ENCODE measurements at regions not wholly inside any gene's neighbourhood (a gene's known extent, or its start where the extent isn't known, plus 50 kb on each side); places are given as distances from the start of the nearest gene placed in this dataset.
"Not testable (repeated sequence)": the region's sequence is repeated elsewhere in the genome, so short reads cannot be mapped to it uniquely, and the experiment has no call there.

- TF ChIP-seq CTCF (IDR thresholded peaks at IDR 0.05) = no peak
- H3K4me3 Mint-ChIP-seq = no peak overlapping the region
- DNase-seq (no peak), ATAC-seq (ENCODE audit: poor library complexity) (no peak)
- H3K27ac ChIP-seq (ENCODE audit: low read depth in 1 of 2, low read length in 2 of 2) = no peak overlapping the region
- H3K36me3 Mint-ChIP-seq (ENCODE audit: low read depth) = no peaks in the 10 kb centered on the region
- no peaks in the 10 kb centered on the region for H3K27me3 ChIP-seq (ENCODE audit: control insufficient read depth in 1 of 2, insufficient read depth in 2 of 2, low read length in 2 of 2)
- H3K4me3 ChIP-seq (ENCODE audit: low read length) = no peak overlapping the region
- H3K4me1 ChIP-seq (ENCODE audit: insufficient read depth, low read length) = no peaks in the 10 kb centered on the region
- no peaks in the 10 kb centered on the region for H3K9me3 ChIP-seq (ENCODE audit: control insufficient read depth in 1 of 2, insufficient read depth in 1 of 2, low read length in 2 of 2)
- H3K36me3 ChIP-seq (ENCODE audit: insufficient read depth, low read length) = no peaks in the 10 kb centered on the region
- ChIA-PET POLR2A (no interaction called here), CTCF (no interaction called here)
- peaks cover 4% of the 10 kb centered on the region for H3K9me3 Mint-ChIP-seq
- intact Hi-C loops (cut with DNase I, micrococcal nuclease) = no loop called here
- no peaks in the 10 kb centered on the region for H3K27me3 Mint-ChIP-seq
- no peak overlapping the region for H3K27ac Mint-ChIP-seq
- H3K4me1 Mint-ChIP-seq (ENCODE audit: low read depth) = no peaks in the 10 kb centered on the region
Measured at GRCh38 chr3:145032791-145033190, 1061.2 kb downstream of the DIPK2A start.

- TF ChIP-seq CTCF (IDR thresholded peaks at IDR 0.05) = no peak
- Histone ChIP-seq H3K36me3 (ENCODE audit: insufficient read depth, low read length) (no peaks in the 10 kb centered on the region), H3K27ac (ENCODE audit: low read depth in 1 of 2, low read length in 2 of 2) (no peak overlapping the region), H3K4me1 (ENCODE audit: insufficient read depth, low read length) (no peaks in the 10 kb centered on the region), H3K9me3 (ENCODE audit: control insufficient read depth in 1 of 2, insufficient read depth in 1 of 2, low read length in 2 of 2) (no peaks in the 10 kb centered on the region), H3K27me3 (ENCODE audit: control insufficient read depth in 1 of 2, insufficient read depth in 2 of 2, low read length in 2 of 2) (no peaks in the 10 kb centered on the region), H3K4me3 (ENCODE audit: low read length) (no peak overlapping the region)
- H3K36me3 Mint-ChIP-seq (ENCODE audit: low read depth) = no peaks in the 10 kb centered on the region
- CTCF ChIA-PET = no interaction called here
- DNase-seq (no peak), ATAC-seq (ENCODE audit: poor library complexity) (no peak)
- no peak overlapping the region for H3K4me3 Mint-ChIP-seq
- POLR2A ChIA-PET = no interaction called here
- no peak overlapping the region for H3K27ac Mint-ChIP-seq
- intact Hi-C loops (cut with DNase I, micrococcal nuclease) = no loop called here
- no peaks in the 10 kb centered on the region for H3K9me3 Mint-ChIP-seq
- no peaks in the 10 kb centered on the region for H3K27me3 Mint-ChIP-seq
- H3K4me1 Mint-ChIP-seq (ENCODE audit: low read depth) = no peaks in the 10 kb centered on the region
Measured at GRCh38 chr3:145035682-145036081, 1064.1 kb downstream of the DIPK2A start.

GRCh38 chr3:145054055-145054454 lies 1082.4 kb downstream of the DIPK2A start:
- H3K9me3 Mint-ChIP-seq; H3K4me3 Mint-ChIP-seq; ATAC-seq (ENCODE audit: poor library complexity); H3K27ac Mint-ChIP-seq; H3K4me1 Mint-ChIP-seq (ENCODE audit: low read depth); H3K27ac ChIP-seq (ENCODE audit: low read depth in 1 of 2, low read length in 2 of 2); POLR2A ChIA-PET; H3K27me3 ChIP-seq (ENCODE audit: control insufficient read depth in 1 of 2, insufficient read depth in 2 of 2, low read length in 2 of 2); intact Hi-C loops (cut with DNase I, micrococcal nuclease); H3K4me3 ChIP-seq (ENCODE audit: low read length); H3K9me3 ChIP-seq (ENCODE audit: control insufficient read depth in 1 of 2, insufficient read depth in 1 of 2, low read length in 2 of 2); H3K4me1 ChIP-seq (ENCODE audit: insufficient read depth, low read length); H3K27me3 Mint-ChIP-seq; DNase-seq; CTCF ChIA-PET; H3K36me3 ChIP-seq (ENCODE audit: insufficient read depth, low read length); H3K36me3 Mint-ChIP-seq (ENCODE audit: low read depth): not testable (repeated sequence)

GRCh38 chr3:145055375-145056076 lies 1083.9 kb downstream of the DIPK2A start:
- no peak overlapping the region for H3K27ac Mint-ChIP-seq

More at GRCh38 chr3:145055375-145056076, 1083.9 kb downstream of the DIPK2A start:
- Histone ChIP-seq H3K9me3 (ENCODE audit: control insufficient read depth in 1 of 2, insufficient read depth in 1 of 2, low read length in 2 of 2) (no peaks in the 10 kb centered on the region), H3K27me3 (ENCODE audit: control insufficient read depth in 1 of 2, insufficient read depth in 2 of 2, low read length in 2 of 2) (no peaks in the 10 kb centered on the region), H3K36me3 (ENCODE audit: insufficient read depth, low read length) (no peaks in the 10 kb centered on the region), H3K4me1 (ENCODE audit: insufficient read depth, low read length) (no peaks in the 10 kb centered on the region), H3K27ac (ENCODE audit: low read depth in 1 of 2, low read length in 2 of 2) (no peak overlapping the region), H3K4me3 (ENCODE audit: low read length) (no peak overlapping the region)
- Mint-ChIP-seq H3K36me3 (ENCODE audit: low read depth) (no peaks in the 10 kb centered on the region), H3K9me3 (peaks cover 4% of the 10 kb centered on the region), H3K4me1 (ENCODE audit: low read depth) (no peaks in the 10 kb centered on the region), H3K27me3 (no peaks in the 10 kb centered on the region), H3K4me3 (no peak overlapping the region)
- ChIA-PET POLR2A (no interaction called here), CTCF (no interaction called here)
- intact Hi-C loops (cut with DNase I, micrococcal nuclease) = no loop called here
- DNase-seq (no peak), ATAC-seq (ENCODE audit: poor library complexity) (no peak)
- TF ChIP-seq CTCF (IDR thresholded peaks at IDR 0.05) = no peak
